Fibroblast of the aortic adventitia (primary cell): ENCODE measurements at regions not wholly inside any gene's neighbourhood (a gene's known extent, or its start where the extent isn't known, plus 50 kb on each side); places are given as distances from the start of the nearest gene placed in this dataset.

Source experiments
- DNase-seq: peaks from one replicate; pipeline ENCODE4 v3.0.0-alpha.2; 2010; ENCODE audit warnings: low read depth
- H3K4me3 ChIP-seq: 2 replicates; pipeline ENCODE4 v1.5.1; 2011; ENCODE audit warnings: low read depth, mild to moderate bottlenecking, control low read depth, low read length, moderate library complexity
- TF ChIP-seq, protein P1 (sequence below): IDR thresholded peaks from 2 replicates; pipeline ENCODE4 v1.5.1; 2011; ENCODE audit warnings: mild to moderate bottlenecking, low read length, control low read depth, inconsistent platforms; ENCODE audit not compliant: insufficient read depth

DNA sequence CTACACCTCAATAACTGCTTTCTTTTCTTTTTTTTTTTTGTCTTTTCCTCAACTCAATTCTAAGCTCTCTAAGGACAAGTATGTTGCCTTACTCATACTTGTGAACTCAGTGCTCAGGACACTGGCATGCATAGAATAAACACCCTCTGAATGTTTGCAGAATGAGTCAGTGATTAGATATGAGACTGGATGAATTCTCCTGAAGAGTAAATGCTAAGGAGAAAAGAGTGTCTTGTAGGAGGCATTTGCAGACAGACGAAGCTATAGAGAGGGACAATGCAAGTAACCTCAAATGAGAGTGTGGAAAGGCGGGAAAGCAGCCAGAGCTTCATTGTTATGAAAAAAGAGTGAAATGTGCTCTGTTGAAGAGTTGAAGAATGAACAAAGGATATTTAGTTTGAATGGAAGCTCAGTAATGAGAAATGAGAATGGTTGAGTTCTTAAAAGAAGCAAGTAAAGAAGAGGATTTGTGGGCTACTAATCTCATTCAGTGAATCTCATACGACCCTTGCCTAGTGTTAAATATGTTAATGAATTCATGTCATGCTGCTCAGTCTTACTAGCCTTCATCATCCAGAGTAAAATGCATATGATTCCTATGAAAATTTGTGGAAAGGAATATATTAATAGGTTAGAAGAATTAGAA is 166.1 kb upstream of the DPYD start:
- no peak overlapping the region for H3K4me3 ChIP-seq
- DNase-seq: peak; percentile 98
- TF ChIP-seq, protein P1, sequence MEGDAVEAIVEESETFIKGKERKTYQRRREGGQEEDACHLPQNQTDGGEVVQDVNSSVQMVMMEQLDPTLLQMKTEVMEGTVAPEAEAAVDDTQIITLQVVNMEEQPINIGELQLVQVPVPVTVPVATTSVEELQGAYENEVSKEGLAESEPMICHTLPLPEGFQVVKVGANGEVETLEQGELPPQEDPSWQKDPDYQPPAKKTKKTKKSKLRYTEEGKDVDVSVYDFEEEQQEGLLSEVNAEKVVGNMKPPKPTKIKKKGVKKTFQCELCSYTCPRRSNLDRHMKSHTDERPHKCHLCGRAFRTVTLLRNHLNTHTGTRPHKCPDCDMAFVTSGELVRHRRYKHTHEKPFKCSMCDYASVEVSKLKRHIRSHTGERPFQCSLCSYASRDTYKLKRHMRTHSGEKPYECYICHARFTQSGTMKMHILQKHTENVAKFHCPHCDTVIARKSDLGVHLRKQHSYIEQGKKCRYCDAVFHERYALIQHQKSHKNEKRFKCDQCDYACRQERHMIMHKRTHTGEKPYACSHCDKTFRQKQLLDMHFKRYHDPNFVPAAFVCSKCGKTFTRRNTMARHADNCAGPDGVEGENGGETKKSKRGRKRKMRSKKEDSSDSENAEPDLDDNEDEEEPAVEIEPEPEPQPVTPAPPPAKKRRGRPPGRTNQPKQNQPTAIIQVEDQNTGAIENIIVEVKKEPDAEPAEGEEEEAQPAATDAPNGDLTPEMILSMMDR: no peak

DNA sequence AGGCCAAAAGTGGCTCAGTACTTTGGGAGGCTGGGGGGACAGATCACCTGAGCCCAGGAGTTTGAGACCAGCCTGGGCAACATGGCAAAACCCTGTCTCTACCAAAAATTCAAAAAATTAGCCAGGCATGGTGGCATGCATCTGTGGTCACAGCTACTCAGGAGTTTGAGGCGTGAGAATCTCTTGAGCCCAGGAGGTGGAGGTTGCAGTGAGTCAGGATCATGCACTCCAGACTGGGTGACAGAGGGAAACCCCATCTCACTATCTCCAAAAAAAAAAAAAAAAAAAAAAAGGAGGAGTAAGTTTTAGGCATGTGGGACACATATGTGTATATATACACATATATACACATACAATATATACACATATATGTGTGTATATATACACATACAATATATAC is 165.3 kb upstream of the DPYD start:
- H3K4me3 ChIP-seq: no peak overlapping the region
- peak; percentile 59 for DNase-seq
- TF ChIP-seq, protein P1: no peak

DNA sequence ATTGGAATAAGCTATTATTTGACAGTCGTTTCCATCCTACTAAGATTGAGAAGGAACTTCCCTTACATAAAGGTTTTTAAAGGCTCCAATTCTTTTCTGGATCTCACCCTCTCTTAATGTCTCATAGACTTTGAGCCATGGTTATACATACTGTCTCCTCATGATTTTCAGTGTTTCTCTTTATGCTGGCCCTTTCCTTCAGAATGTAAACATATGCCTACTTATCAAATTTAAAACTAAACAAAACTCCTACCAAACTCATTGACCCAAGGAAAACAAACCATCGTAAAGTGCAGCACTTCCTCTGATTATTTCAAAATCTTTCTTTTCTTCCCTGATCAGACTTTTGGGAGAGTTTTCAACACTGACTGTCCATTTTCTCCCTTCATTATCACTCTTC is 163.4 kb upstream of the DPYD start:
- TF ChIP-seq, protein P1: no peak
- H3K4me3 ChIP-seq: no peak overlapping the region
- DNase-seq: no peak

DNA sequence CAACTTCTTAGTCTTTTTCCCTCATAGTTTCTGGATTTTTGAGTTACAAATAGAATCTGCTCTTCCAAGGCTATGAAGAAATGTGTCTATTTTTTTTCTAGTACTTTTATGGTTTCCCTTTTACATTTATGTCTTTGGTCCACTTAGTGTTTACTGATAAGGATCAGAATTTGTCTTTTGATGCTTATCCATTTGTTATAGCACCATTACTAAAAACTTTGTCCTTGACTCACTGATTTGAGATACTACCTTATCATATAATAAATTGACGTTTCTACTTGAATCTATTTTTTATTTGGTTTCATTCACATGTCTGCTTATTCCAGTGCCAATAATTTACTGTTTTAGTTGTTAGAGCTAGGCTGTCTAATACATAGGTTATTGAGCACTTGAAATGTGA is 161.1 kb upstream of the DPYD start:
- no peak overlapping the region for H3K4me3 ChIP-seq
- TF ChIP-seq, protein P1: no peak
- DNase-seq: no peak

DNA sequence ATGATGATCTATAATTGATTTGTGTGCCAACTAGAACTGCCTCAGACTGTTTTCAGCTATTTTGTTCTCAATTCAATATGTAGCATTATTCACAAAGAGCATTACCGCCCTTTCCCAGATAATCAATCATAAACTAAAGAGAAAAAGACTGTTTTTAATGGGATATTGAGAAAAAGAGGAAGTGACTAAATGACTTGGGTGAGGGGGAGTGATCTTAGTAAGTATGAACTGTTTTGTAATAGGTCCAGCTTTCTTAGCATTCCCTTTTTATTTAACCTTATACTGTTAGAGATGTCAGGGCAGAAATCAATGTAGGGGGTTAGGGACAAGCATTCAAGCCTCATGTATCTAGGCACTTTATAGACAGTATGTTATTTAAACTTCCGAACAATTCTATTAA is 157.8 kb upstream of the DPYD start:
- TF ChIP-seq, protein P1: no peak
- H3K4me3 ChIP-seq: no peak overlapping the region
- peak; percentile 19 for DNase-seq

DNA sequence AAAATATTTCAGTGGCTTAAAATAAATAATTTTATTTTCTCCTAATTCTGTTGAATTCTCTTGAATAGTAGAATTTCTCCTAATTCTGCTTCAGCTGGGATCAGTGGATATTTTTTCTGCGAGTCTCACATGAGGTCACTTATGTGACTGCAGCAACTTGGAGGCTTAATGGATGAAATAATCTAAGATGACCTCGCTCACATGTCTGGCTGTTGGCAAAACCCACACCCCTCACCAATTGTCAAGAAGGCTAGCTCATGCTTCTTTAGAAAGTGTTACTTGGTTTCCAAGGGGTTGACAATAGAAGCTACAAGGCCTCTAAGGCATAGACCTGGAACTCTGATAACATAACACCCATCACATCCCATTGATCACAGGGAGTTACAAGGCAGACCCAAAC is 156.9 kb upstream of the DPYD start:
- TF ChIP-seq, protein P1: no peak
- no peak for DNase-seq
- H3K4me3 ChIP-seq: no peak overlapping the region

DNA sequence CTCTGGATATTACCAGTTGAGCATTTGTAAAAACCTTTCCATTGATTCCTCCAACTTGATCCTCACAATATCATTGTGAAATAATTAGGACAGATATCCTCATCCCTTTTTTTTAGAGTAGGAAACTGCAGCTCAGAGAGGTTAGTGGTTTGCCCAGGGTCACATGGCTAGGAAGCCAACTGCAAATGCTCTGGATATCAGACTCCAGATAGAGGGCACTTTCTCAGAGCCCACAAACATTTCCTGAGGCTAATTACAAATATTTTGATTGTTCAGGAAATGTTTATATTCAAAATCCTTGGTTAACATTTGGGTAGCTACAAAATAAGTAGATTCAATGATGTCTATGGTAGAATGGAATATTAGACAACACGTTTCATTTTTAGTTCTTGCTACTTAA is 154.8 kb upstream of the DPYD start:
- no peak for DNase-seq
- TF ChIP-seq, protein P1: no peak
- H3K4me3 ChIP-seq: no peak overlapping the region
